HG02623 (cell line): ENCODE measurements at regions not wholly inside any gene's neighbourhood (a gene's known extent, or its start where the extent isn't known, plus 50 kb on each side); places are given as distances from the start of the nearest gene placed in this dataset.

Source experiments
- ATAC-seq: cut with Tn5 transposase; IDR thresholded peaks from one replicate; pipeline ENCODE4 v1.9.1; 2021; ENCODE audit warnings: moderate library complexity; ENCODE audit not compliant: unreplicated experiment

- no peak for ATAC-seq
Observed at GRCh38 chr10:9645404-9645803, 1372.3 kb upstream of the CELF2 start.

GRCh38 chr10:9645928-9646600 lies 1371.6 kb upstream of the CELF2 start:
- no peak for ATAC-seq

DNA sequence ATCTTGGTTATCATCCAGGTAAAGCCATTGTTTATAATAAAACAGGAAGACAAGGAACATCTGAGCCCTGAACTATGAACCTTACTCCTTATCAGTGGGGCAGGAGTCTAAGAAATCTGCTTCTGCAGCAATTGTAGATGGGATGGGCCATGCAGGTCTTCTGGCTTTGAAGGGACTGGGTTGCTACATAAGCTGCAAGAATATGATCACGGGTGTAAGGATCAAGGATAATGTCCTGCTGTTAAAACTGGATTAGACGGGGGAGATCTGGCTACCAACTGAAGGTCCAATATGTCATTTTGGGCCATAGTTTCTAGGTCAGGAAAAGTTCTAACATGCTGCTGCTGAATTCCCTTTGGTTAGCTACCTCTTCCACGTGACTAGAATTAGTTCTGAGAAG lies 1363.4 kb upstream of the CELF2 start:
- no peak for ATAC-seq

DNA sequence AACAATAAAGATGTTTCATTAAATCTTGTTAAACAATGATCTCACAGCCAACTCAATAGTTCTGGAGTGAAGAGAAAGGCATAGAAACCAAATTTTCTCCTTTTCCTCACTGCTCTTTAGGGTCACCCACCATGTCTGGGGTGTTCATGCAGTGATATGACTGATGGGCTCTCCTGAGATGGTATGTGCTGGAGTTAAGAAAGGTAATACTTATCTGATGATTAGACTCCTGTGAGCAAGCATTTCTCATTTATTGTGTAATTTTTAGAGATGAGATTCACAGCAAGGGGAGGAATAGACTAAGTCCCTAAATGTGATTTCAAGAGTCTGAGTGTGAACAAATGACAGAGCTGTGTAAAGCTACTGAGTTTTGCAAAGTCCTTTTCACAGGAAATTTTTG lies 1361.3 kb upstream of the CELF2 start:
- no peak for ATAC-seq

- ATAC-seq: no peak
Observed at GRCh38 chr10:9656996-9657395, 1360.7 kb upstream of the CELF2 start.

- ATAC-seq: no peak
Observed at GRCh38 chr10:9657530-9657929, 1360.1 kb upstream of the CELF2 start.

DNA sequence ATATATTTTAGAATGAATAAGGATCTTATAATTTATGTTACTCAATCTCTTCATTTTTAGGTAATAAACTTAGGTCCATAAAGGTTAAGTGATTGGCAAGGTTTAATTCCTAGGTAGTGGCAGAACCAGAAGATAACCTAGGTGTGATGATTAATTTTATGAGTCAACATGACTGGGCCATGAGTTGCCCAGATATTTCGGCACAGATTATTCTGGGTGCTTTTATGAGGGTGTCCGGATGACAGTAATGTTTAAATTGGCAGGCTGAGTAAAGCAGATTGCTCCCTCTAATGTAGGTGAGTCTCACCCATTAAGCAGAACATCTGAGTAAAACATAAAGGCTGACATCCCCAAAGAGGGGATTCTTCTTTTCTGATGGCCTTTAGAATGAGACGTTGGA lies 1349.3 kb upstream of the CELF2 start:
- no peak for ATAC-seq

DNA sequence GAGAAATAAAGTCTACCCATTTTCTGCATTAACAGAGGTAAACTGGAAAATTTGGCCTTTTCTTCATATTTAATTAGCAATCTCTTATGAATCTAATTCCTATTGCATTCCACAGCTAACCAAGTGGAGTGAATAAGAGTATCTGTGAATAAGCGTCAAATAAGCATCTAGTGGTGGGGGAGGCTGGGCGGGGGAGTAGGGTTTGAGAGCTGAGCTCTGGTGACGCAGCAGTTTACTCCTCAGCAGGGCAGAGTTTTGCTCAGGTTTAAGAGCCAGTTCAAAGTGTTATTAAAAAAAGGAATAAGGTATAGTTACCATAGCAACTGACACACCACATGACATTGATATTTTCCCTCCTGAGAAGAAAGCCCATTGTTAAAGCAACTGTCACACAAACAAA lies 1346.8 kb upstream of the CELF2 start:
- ATAC-seq: no peak

GRCh38 chr10:9681655-9682054 lies 1336.0 kb upstream of the CELF2 start:
- ATAC-seq: no peak

DNA sequence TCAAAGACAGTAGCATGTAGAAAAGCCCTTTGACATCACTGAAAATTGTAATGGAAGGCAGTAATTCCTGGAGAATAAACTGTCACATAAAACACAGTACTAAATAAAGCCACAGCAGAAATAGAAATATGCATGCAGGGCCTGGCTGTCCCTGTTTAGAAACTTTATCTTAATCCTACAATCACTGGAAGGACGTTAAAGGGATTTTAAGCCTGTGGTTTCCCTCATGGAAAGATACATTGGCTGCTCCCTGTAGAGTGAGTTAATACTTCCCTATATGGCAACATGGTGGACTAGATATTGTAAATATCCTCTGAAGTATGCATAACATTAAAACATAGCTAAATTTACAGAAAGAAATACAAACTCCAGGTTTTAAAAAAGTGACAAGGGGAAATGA lies 1334.9 kb upstream of the CELF2 start:
- ATAC-seq: no peak

DNA sequence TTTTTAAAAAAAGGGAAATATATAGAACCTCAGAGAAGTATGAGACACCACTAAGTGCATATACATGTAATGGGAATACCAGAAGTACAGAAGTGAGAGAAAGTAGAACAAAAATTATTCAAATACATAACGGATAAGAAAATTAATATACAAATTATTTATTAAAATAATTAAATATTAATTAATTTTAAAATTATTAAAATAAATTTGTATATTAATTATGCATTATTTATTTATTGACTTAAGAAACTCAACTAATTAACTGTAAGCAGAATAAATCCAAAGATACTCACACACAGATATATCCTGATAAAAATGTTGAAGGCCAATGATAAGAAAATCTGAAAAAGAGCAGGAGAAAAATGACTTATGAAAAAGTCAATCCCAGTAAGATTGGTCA lies 1333.5 kb upstream of the CELF2 start:
- no peak for ATAC-seq

DNA sequence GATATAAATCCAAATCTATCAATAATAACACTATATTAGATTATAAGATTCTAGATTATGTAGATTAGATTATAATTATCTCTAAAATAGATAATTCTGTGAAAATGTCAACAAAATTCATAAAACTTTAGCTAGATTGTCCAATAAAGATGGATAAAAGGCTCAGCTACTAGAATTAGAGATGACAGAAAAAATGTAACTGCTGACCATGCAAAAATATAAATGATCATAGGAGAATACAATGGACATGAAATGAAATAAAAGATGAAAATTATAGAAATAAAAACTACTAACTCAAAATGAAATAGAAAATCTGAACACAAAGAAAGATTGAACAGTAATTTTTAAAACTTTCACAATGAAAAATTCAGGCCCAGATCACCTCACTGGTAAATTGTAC lies 1332.1 kb upstream of the CELF2 start:
- ATAC-seq: no peak

DNA sequence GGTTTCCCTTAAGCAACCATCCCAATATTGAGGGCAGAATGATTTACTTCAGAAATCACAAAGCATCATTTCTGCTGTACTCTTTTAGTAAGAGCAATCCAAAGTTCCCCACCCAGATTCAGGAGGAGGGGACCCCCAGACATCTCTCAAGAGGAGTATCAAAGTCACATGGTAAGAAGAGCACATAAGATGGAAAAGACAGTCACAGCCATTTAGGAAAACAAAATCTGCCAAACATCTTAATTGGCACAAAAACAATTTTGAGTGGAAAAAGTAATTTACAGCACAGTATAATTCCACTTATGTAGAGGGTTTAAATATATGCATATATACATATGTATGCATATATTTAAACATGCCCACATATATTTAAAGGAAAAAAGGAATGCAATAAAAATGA lies 1329.0 kb upstream of the CELF2 start:
- ATAC-seq: no peak

DNA sequence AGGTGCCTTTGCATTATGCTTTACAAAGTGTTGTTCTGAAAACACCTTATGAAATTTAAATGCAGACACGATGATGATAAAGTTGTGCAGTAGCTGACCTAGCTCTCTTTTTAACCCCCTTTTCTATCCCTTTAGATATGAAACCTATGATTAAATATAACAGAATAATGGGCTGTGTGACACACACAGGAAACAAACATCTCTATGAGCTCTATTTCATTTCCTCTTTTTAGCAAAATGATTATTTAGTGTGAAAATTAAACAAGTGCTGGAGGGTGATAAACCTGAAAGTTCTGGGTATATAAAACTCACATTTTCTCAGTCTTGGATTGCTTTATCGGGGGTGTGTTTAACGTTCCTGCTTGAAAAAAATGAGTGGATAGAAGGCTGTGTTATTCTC lies 1310.5 kb upstream of the CELF2 start:
- no peak for ATAC-seq

- no peak for ATAC-seq
Observed at GRCh38 chr10:9709849-9710248, 1307.8 kb upstream of the CELF2 start.

GRCh38 chr10:9712393-9712792 lies 1305.3 kb upstream of the CELF2 start:
- no peak for ATAC-seq

DNA sequence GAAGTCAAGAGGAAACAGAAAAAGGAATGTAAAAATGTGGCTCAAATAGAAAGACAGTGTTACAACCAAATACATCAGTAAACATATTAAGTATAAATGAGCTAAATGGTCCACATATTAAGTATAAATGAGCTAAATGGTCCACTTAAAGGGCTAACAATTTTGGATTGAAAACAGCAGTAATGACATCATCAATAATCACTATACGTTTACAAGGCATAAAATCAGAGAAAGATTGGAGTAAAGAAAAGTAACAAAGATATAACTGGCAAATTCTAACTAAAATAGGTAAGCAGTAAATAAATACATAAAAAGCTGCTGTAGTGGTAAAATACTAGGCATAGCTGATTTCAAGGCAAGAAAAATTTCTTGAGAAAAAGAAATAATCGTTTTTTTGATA lies 1298.4 kb upstream of the CELF2 start:
- no peak for ATAC-seq

- no peak for ATAC-seq
Observed at GRCh38 chr10:9733766-9734165, 1283.9 kb upstream of the CELF2 start.

DNA sequence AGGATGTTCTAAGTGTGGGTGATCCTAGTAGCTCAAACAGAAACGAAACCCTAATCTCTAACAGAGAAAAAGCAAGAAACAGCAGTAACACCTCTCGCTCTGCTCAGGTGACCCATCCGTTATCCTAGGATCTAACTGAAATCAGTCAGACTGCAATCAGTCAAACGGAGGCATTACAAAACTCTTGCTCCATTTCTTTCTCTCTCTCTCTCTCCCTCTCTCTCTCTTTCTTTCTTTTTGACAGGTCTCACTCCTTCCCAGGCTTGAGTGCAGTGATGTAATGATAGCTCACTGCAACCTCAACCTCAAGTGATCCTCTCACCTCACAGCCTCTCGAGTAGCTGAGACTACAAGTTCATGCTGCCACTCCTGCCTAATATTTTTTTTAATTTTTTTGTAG lies 1283.5 kb upstream of the CELF2 start:
- ATAC-seq: no peak

DNA sequence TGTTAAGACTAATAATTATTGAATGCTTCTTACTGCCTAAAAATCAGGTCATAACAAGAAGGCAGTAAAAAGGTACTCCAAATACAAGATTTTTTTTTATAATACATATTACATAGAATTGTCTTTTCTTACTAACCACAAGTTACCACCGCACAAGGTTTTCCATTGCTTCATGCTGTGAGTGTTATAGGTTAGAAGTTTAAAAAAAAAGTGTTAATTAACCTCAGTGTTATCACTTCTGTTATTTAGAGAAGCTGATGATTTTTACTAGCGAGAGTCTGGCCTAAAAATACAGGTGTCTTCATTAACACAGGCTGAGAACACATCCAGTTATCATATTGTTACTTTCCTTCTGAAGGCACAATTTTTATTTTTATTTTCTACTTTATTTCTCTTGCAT lies 1281.9 kb upstream of the CELF2 start:
- ATAC-seq: no peak

- ATAC-seq: no peak
Observed at GRCh38 chr10:9743639-9744038, 1274.0 kb upstream of the CELF2 start.

GRCh38 chr10:9745158-9745557 lies 1272.5 kb upstream of the CELF2 start:
- ATAC-seq: no peak

GRCh38 chr10:9757176-9757575 lies 1260.5 kb upstream of the CELF2 start:
- no peak for ATAC-seq

GRCh38 chr10:9759596-9759995 lies 1258.1 kb upstream of the CELF2 start:
- no peak for ATAC-seq
